ENCODE measurements at regions not wholly inside any gene's neighbourhood (a gene's known extent, or its start where the extent isn't known, plus 50 kb on each side); places are given as distances from the start of the nearest gene placed in this dataset.
"Not testable (repeated sequence)": the region's sequence is repeated elsewhere in the genome, so short reads cannot be mapped to it uniquely, and the experiment has no call there.

- Histone ChIP-seq H3K36me3 (ENCODE audit: insufficient read depth, low read length) (no peaks in the 10 kb centered on the region), H3K4me3 (ENCODE audit: low read length) (no peak overlapping the region), H3F3A (ENCODE audit: insufficient read depth, low read length, poor library complexity, severe bottlenecking) (no peaks in the 10 kb centered on the region), H2AFZ (ENCODE audit: low read depth, low read length) (no peak overlapping the region), H3K79me2 (replicated peaks; ENCODE audit: insufficient read depth, low read length) (no peaks in the 10 kb centered on the region), H3K9me3 (ENCODE audit: low read length) (no peaks in the 10 kb centered on the region), H3K9ac (ENCODE audit: low read length) (no peak overlapping the region), H3K9me2 (ENCODE audit: insufficient read depth, low read length) (no peaks in the 10 kb centered on the region), H3K4me2 (ENCODE audit: low read length) (no peak overlapping the region), H3K27me3 (ENCODE audit: insufficient read depth, low read depth, low read length) (no peaks in the 10 kb centered on the region), H4K20me1 (ENCODE audit: insufficient read depth) (no peaks in the 10 kb centered on the region), H3K27ac (ENCODE audit: low read length) (no peak overlapping the region)
- TF ChIP-seq MXI1 (conservative IDR thresholded peaks at IDR 0.05; ENCODE audit: poor library complexity, severe bottlenecking) (no peak), REST (IDR thresholded peaks at IDR 0.05; ENCODE audit: borderline replicate concordance) (no peak), EP300 (conservative IDR thresholded peaks at IDR 0.05; ENCODE audit: poor library complexity, severe bottlenecking) (no peak), POLR2AphosphoS5 (IDR thresholded peaks at IDR 0.05) (no peak), TAF1 (IDR thresholded peaks at IDR 0.05; ENCODE audit: low read depth) (no peak), RAD21 (conservative IDR thresholded peaks at IDR 0.05) (no peak), EZH2 (IDR thresholded peaks at IDR 0.05; ENCODE audit: borderline replicate concordance, insufficient read depth, low read length, poor library complexity, severe bottlenecking) (no peak), SMC3 (conservative IDR thresholded peaks at IDR 0.05; ENCODE audit: poor library complexity) (no peak), CTCF (IDR thresholded peaks at IDR 0.05; ENCODE audit: poor library complexity, severe bottlenecking) (no peak)
Observed at GRCh38 chr4:3637326-3638016, 105.2 kb upstream of the LRPAP1 start.

GRCh38 chr4:3636646-3637320 lies 104.6 kb upstream of the LRPAP1 start:
- H3K27ac ChIP-seq (ENCODE audit: low read length) = no peak overlapping the region
- TF ChIP-seq EZH2 (IDR thresholded peaks at IDR 0.05; ENCODE audit: borderline replicate concordance, insufficient read depth, low read length, poor library complexity, severe bottlenecking) (no peak), RAD21 (conservative IDR thresholded peaks at IDR 0.05) (no peak), MXI1 (conservative IDR thresholded peaks at IDR 0.05; ENCODE audit: poor library complexity, severe bottlenecking) (no peak), REST (IDR thresholded peaks at IDR 0.05; ENCODE audit: borderline replicate concordance) (no peak), EP300 (conservative IDR thresholded peaks at IDR 0.05; ENCODE audit: poor library complexity, severe bottlenecking) (no peak), POLR2AphosphoS5 (IDR thresholded peaks at IDR 0.05) (no peak), SMC3 (conservative IDR thresholded peaks at IDR 0.05; ENCODE audit: poor library complexity) (no peak), TAF1 (IDR thresholded peaks at IDR 0.05; ENCODE audit: low read depth) (no peak), CTCF (IDR thresholded peaks at IDR 0.05; ENCODE audit: poor library complexity, severe bottlenecking) (no peak)
- H3K9ac ChIP-seq (ENCODE audit: low read length) = no peak overlapping the region
- no peak overlapping the region for H3K4me3 ChIP-seq (ENCODE audit: low read length)
- no peaks in the 10 kb centered on the region for H3K27me3 ChIP-seq (ENCODE audit: insufficient read depth, low read depth, low read length)
- H3K36me3 ChIP-seq (ENCODE audit: insufficient read depth, low read length) = no peaks in the 10 kb centered on the region
- no peak overlapping the region for H3K4me2 ChIP-seq (ENCODE audit: low read length)
- no peaks in the 10 kb centered on the region for H3F3A ChIP-seq (ENCODE audit: insufficient read depth, low read length, poor library complexity, severe bottlenecking)
- no peak overlapping the region for H2AFZ ChIP-seq (ENCODE audit: low read depth, low read length)
- H3K9me3 ChIP-seq (ENCODE audit: low read length) = no peaks in the 10 kb centered on the region
- no peaks in the 10 kb centered on the region for H3K9me2 ChIP-seq (ENCODE audit: insufficient read depth, low read length)
- no peaks in the 10 kb centered on the region for H3K79me2 ChIP-seq (replicated peaks; ENCODE audit: insufficient read depth, low read length)
- no peaks in the 10 kb centered on the region for H4K20me1 ChIP-seq (ENCODE audit: insufficient read depth)

GRCh38 chr4:3636020-3636419 lies 103.8 kb upstream of the LRPAP1 start:
- not testable (repeated sequence) for H4K20me1 ChIP-seq (ENCODE audit: insufficient read depth); H3K9me2 ChIP-seq (ENCODE audit: insufficient read depth, low read length); H2AFZ ChIP-seq (ENCODE audit: low read depth, low read length); H3K9me3 ChIP-seq (ENCODE audit: low read length); H3K4me3 ChIP-seq (ENCODE audit: low read length); H3K27ac ChIP-seq (ENCODE audit: low read length); H3K27me3 ChIP-seq (ENCODE audit: insufficient read depth, low read depth, low read length); H3F3A ChIP-seq (ENCODE audit: insufficient read depth, low read length, poor library complexity, severe bottlenecking); H3K9ac ChIP-seq (ENCODE audit: low read length); H3K79me2 ChIP-seq (replicated peaks; ENCODE audit: insufficient read depth, low read length); H3K4me2 ChIP-seq (ENCODE audit: low read length); H3K36me3 ChIP-seq (ENCODE audit: insufficient read depth, low read length)

All from neural cell (in vitro differentiated cells).